HG03378 (cell line): ENCODE measurements at regions not wholly inside any gene's neighbourhood (a gene's known extent, or its start where the extent isn't known, plus 50 kb on each side); places are given as distances from the start of the nearest gene placed in this dataset.

Source experiments
- ATAC-seq: cut with Tn5 transposase; IDR thresholded peaks from one replicate; pipeline ENCODE4 v1.9.1; 2021; ENCODE audit warnings: mild to moderate bottlenecking, moderate library complexity; ENCODE audit not compliant: unreplicated experiment

DNA sequence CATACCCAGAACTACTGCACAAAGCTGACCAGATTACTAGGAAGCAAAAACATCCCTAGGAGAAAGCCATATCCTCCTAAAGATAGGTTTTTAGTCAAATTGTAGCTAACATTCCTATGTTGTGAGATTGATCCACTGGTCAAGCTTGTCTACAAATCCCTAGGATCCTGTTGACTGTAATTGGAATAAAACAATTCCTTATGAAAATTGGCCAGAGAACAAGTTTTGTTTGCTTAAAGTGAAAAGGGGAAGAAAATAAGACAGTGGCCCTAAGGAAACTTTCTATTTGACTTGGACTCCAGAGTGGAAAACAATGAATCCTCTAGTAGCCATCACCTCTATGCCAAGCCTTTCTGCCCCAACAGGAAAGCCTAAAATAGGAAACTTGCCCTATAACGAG lies 645.2 kb upstream of the USP24 start:
- ATAC-seq: no peak

DNA sequence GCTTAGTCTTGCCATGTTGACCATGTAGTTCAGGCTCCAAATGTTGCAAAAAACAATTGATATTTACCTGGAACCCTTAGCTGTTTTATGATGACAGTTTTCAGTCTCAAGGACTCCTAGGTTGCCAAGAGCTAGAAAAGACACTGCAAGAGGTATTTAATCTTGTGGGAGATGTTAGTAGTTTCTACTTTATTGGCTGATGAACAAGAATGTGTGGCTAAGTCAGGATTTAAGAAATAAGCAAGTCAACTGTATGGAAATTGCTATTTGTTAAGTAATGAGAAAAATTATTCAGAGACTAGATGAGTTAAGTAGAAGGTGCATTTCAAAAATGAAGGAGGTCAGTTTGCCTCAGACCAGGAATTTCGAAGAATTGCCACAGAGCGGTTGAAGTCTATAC lies 639.7 kb upstream of the USP24 start:
- no peak for ATAC-seq

DNA sequence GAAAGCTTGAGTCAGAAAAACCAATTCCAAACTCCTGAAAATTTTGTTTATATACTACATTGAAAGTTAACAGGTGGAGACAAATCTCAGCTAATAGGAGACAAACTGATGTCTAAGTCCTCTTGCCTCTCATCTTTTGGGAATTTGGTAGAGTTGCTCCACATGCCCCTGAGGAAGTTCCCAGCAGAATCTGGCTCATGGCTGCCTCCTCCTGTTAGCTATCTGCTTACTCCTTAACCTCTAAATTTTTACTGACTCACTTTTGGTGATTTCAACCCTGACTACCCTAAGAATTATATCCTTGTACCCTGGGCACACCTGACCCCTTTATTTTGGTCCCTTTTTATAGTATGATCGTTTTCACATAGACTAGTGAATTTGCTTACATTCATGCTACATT lies 633.7 kb upstream of the USP24 start:
- no peak for ATAC-seq

DNA sequence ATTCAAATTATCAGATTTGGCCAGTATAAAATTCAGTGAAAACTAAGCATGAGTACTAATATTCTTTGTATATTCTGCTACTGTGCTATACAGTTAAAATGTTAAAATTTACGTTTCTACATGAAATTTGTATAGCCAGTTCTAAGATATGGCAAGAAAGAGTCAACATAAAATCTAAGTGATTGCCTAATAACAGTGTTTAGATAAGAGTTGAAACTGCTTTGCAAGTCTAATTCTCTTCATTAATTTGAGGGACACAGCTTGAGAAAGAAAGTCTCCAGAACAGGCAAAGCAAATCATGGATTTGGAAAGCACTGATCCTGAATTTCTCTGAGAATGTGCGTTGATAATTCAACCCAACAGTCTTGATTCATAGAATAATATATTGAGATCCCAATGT lies 630.9 kb upstream of the USP24 start:
- ATAC-seq: no peak

DNA sequence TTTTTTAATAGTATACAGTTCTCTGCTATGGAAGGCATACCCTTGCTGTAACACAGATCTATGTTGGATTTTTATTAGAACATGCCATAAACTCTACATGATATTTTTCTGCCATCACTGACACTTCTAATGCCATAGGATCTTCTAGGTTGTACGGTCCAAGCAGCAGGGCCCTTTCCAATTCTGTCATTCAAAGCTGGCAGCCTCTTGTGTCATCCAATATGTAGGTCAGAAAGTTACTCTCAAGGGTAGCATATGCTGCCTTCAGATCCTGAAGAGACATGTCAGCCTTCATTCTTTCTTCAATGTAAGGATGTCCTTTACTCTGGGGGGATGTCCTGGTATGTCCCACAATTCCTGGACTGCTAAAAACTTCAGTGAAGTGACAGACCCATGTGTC lies 629.2 kb upstream of the USP24 start:
- ATAC-seq: no peak

DNA sequence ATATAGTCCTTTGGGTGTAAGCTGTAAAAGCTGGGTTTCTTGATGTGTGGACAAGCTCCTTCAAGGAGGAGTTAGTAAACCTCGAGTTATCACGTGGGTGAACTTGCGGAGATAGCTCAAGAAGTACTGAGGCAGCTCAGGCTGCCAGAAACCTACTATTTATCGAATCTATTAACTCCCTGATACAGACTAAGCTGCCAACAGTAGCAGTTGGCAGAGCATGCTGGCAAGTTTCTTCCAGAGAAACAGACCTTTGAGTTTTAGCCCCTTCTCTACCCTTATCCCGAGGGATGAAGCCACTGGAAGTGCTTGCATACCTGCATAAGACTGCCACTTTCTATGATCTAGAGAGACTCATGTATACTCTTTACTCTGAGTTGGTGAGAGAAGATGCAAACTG lies 624.5 kb upstream of the USP24 start:
- no peak for ATAC-seq

DNA sequence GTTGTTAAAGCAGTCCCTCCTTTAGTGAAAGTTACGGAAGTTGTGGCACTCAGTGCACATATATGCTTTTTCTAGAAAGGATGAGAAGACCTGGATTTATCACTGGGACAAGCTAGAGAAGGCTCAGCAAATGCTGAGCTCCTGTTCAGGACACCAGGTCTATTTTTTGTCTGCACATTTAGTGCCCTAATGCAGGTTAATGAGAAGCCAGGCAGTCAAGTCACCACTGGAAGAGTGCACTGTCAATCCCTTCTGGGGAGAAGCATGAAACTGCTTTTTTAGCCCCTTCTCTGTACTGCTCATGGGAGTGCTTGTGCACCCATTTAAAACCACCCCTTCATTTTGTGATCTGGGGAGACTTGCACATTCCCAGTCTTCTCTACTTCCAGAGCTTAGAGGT lies 624.1 kb upstream of the USP24 start:
- ATAC-seq: no peak

DNA sequence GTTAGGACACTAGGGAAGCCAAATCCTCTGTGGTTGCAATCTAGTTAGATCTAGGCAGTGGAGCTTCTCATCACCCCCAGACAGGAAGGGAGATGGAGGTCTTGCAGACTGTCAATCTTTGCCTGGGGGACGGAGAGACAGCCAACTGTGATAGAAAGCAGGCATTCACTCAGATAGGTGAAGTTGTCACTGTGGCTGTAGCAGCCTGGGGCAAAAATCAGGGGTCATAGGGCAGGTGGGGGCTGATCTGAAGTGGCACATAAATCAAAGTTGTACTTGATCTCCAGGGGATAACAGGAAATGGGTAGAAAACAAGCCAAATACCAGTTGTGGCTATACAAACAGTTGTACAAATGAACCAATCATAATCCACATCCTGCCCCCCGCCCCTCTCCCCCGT lies 620.9 kb upstream of the USP24 start:
- no peak for ATAC-seq

DNA sequence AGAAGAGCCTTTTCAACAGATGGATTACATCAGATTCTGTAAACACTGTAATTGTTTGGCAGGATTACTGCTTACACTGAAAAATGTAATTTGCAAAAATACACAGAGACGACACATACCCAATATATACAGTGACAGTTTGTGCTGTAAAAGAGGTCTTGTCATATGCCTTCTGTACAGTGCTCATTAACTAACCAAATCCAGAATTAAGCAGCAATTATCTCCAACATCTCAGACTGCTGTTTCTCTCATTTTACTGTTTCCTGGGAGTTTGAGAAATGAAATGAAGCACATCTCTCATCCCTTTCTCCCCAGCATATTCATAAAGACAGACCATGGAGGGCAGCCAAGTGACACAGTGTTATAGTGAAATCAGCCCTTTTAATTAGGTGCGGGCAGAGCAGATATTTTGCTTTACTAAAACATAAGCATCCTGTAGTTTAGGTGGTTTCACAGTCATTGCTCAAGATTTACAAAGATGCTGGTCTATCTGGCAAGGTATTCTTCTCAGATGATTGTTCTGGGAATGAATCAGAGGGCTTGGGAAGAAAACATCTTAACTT lies 618.4 kb upstream of the USP24 start:
- ATAC-seq: no peak

DNA sequence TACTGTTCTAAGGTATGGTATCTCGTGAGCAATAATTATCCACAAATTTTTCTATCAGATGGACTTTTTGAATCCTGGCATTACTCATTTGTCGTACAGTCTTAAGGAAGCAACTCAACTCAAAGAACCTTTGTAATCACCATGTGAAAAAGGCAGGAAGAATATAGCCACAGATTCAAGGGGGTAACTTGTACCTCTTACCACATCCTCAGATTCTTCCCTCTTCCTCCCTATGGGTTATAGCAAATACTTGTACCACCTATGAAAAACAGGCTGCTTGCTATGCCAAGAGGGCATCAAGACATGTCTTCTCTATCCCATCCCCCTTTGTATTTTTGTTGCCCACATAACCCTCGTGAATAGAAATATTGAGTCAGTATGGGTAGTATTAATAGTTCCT lies 616.6 kb upstream of the USP24 start:
- ATAC-seq: no peak

DNA sequence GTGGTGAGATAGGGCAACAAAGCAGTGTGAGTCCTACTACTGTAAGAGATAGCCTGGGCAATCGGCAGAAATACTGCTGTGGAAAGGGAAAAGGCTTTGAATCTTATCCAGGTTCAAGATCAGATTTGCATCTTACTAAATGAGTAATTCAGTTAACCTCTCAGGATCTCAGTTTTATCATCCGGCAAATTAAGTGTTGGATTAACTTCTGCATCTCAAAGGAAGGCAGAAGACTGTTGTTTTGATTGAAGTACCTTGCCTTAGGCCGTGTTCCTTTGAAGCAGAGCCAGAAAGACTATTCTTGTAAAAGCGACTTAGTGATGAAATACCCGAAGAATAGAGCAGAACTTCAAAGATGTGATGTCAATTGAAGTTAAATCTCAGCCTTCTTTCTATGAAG lies 612.9 kb upstream of the USP24 start:
- ATAC-seq: no peak

DNA sequence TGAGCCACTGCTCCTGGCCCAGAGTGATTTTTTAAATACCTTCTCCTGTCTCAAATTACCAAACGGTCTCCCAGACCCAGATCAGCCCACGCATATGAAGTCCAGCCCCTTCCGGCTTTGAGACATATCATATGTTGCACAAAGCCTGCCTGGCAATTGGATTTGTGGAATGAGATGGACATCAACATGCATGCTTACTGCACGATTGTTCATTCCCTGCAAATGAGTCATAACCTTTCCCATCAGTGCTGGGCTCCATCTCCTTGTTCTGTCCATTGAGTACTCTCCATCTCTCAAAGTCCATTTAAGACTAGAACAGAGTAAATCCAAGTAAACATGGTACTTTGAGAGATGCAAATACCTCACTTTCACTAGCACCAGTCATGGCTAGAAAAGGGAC lies 612.2 kb upstream of the USP24 start:
- no peak for ATAC-seq

DNA sequence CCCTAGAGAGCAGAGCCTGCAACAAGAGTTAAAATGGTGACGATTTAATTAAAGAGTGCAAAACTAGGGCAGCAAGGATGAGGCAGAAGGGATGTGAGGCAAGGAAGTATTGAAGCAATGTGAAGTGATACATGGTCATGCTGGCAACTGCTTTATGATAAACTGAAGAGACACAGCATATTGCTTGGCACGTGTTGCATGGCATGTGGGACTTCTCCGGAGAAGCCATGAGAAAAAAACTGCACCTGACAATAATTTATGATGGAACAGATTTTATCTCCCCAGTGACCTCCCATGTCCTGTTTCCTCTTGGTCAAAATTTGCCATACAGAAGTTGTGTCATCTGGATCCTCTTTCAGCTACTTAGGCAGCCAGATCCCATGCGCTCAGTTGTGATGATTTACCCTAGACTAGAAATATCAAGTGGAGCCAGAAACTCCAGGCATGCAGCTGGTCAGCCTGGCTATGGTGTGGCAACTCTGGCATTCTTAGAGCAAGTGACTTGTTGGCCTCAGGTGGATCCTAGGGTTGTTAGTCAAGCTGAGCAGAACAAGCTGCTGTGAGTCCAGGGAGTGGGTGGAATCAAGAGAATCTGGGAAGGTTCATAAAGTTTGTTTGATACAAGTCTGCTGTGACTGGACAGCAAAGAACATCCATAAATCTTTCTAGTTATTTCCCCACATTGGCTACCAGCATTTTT lies 611.4 kb upstream of the USP24 start:
- ATAC-seq: no peak

DNA sequence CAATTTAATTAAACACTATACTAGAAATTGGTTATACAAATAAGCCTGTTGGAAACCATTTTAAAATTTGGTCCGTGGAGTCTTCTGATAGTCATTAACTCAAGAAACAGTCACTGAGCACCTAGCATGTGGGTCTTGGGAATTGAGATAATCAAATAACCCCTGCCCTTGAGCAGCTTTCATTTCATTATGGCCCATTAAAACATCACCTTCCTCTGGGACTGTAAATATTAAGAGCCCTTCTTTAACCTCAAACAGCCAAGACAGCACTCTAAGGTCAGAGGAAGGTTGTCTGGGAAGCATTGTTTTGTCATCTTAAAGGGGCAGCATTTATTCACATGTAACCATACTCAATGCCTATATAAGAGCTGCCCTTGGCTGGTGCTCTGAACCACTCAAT lies 610.3 kb upstream of the USP24 start:
- ATAC-seq: no peak

DNA sequence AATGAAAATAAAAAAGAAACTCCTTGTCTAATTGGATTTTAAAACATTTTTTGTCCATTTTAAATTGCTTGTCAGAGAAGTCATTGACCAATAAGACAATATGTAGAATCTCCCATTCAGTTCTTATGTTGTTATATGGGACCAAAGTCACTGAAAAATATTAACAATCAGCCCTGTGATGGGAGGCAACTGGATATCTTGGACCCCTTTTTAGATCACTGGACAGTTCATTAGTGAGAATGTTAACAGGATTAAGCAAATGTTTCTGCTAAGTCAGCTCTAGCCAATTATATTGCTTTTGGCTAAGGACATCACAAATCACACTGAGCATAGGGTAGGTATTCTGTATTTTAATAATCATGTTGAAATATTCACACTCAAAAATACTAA lies 609.1 kb upstream of the USP24 start:
- no peak for ATAC-seq

DNA sequence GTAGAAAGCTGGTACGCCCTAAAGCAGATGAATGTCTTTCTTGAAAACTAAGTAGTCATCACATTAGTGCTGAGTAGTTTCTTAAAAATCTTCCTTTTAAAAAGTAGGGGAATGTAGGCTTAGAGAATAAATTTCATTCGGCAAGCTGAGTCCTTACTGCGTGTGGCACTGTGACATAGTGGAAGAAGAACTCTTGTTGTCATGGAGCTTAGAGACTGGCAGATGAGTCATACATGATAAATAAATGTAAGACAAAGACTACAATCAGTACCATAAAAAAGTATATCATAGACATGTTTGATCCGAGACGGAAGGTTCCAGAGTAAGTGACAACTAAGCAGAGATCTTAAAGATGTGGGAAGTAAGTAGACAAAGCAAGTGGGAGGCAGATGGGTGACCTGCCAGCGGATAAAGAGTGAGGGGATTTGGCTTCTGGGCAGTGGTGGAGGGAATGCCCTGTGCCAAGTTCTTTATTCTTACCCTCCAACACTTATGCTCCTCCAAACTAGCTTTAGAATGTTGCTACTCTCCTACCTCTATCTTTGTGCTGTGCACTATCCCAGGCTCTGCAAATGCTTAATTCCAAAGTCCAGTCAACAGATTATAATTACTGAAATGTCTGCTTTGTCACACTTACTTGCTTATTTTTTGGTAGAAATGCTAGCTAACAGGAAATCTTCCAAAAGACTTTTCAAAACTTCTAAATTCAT lies 608.5 kb upstream of the USP24 start:
- no peak for ATAC-seq

DNA sequence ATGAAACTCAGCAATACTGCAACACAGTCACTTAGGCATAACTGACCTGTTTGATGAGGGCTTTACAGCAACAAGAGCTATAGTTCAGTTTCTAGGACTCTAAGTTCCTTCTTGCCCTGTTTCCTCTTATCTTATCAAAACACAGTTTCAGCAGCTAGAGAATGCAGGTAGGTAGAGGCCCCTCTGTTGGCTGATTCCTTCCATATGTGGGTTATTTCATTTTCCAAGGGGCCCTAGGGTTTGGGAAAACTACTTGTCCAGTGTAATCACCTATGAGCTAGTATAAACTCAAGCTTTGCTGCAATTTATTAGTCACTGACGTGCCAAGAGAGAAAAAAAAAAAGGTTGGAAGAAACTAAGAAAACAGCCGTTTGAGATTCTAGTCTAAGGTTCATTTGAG lies 607.7 kb upstream of the USP24 start:
- ATAC-seq: no peak

DNA sequence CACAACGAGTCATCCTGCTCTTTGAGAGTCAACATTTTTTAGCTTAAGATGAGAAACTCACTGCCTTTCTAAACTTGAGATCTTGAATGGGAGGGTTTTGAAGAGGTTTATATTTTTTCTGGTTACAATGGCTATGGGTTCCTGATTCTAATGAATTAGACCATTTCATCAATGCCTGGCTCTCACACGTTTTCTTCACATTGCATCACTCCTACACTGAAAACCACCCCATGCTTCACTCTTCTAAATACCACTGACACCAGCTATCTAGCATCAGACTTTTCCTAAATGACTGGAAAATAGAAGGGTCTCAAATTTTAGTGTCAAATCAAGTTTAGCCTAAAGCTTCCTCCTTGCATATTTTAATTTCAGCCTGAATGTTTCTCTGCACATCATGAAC lies 606.1 kb upstream of the USP24 start:
- ATAC-seq: no peak

DNA sequence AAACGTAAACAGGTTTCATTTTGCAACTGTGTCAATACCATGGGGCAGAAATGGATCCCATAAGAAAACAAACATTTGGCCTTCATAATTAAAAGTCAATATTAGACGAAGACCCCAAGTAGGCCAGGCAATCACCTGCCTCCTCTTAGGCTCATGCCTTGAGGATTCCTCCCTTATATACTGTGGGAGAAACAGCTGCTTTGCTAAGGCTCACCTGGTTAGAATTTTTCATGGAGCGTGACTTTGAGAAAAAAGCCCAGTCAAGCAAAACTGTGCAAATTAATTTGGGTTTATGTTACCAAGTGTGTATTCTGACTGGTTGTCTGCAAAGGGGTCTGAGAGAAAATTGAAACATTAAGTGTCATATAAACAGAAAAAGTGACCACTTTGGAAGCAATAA lies 605.3 kb upstream of the USP24 start:
- ATAC-seq: no peak

DNA sequence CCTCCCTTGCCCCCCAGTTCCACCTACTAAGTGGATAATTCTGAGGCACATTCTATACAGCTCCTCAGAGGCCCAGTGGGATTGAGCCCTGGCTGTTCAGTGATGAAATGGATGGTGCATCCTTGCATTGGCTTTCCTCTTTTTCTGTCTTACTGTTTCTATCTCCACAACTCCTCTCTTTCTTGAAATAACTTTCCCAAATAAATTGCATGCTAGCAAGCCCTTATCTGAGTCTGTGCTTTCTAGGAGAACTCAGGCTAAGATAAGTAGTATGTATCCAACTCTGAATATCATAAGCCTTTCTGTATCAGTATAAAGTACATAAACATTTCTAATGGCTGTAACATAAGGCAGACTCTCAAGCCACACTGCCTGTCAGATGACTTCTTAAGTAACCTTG lies 603.8 kb upstream of the USP24 start:
- no peak for ATAC-seq

DNA sequence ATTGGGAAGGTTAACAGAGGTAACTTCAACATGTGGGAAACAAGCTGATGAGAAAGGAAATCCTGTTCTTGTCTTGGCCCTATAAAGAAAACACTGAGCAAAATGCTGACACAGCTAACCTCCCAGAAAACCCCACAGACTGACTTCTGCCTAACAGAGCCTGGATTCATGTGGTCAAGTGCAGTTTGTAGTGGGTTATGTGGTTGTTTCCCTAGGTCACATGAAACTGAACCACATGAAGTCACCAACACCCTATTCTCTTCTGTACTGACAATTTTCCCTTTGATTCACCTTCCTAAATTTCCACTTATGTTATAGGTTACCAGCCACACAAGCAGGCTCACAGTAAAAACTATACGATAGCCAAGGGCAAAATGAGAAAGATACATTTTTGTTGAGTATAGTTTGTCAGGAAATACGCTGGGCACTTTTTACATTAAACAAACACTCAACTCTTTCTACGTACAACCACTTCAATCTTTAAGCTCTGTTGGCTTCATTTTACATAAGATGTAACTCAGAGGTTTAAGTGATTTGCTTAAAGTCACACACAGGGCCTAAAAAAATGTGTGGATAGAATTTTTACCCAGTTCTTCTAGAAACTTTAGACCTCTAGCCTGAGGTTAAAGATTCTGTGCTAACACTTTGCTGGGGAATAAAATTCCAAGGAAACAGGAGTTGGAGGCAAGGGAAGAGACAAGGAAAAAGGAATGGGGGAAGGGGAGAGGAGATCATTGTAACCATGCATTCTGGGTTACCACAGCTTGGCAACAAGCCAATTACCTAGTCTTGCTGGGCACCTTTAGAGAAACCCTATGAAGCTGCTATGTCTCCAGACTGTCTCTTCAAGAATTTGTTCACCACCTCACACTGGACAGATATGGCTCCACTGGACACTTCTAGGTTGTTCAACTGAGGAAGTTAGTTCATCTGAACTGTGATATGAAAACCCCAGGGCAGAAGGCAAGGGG lies 601.6 kb upstream of the USP24 start:
- no peak for ATAC-seq
